ENCODE measurements at regions not wholly inside any gene's neighbourhood (a gene's known extent, or its start where the extent isn't known, plus 50 kb on each side); places are given as distances from the start of the nearest gene placed in this dataset.
"Not testable (repeated sequence)": the region's sequence is repeated elsewhere in the genome, so short reads cannot be mapped to it uniquely, and the experiment has no call there.

GRCh38 chr17:16853661-16854320 is 118.1 kb downstream of the TNFRSF13B start:
- Histone ChIP-seq H3K4me3 (no peak overlapping the region), H3K4me1 (no peaks in the 10 kb centered on the region), H3K27ac (no peak overlapping the region), H3K27me3 (no peaks in the 10 kb centered on the region), H3K36me3 (no peaks in the 10 kb centered on the region), H3K9me3 (no peaks in the 10 kb centered on the region)
- intact Hi-C loops (cut with DNase I) = no loop called here
- DNase-seq (ENCODE audit: extremely low spot score in 2 of 2) = no peak
- TF ChIP-seq CTCF (IDR thresholded peaks at IDR 0.05) (no peak), POLR2AphosphoS5 (IDR thresholded peaks at IDR 0.05; ENCODE audit: insufficient read depth in 1 of 2, low read depth in 1 of 2) (no peak), POLR2A (IDR thresholded peaks at IDR 0.05) (no peak)

GRCh38 chr17:16849861-16850260 is 122.1 kb downstream of the TNFRSF13B start:
- intact Hi-C loops (cut with DNase I); H3K4me1 ChIP-seq; H3K9me3 ChIP-seq; H3K27me3 ChIP-seq; DNase-seq (ENCODE audit: extremely low spot score in 2 of 2); H3K27ac ChIP-seq; H3K36me3 ChIP-seq; H3K4me3 ChIP-seq: not testable (repeated sequence)

GRCh38 chr17:16848997-16849396 is 122.9 kb downstream of the TNFRSF13B start:
- DNase-seq (ENCODE audit: extremely low spot score in 2 of 2); H3K27me3 ChIP-seq; H3K4me1 ChIP-seq; H3K9me3 ChIP-seq; H3K4me3 ChIP-seq; intact Hi-C loops (cut with DNase I); H3K36me3 ChIP-seq; H3K27ac ChIP-seq: not testable (repeated sequence)

- DNase-seq (ENCODE audit: extremely low spot score in 2 of 2); H3K27me3 ChIP-seq; H3K4me1 ChIP-seq; H3K36me3 ChIP-seq; H3K27ac ChIP-seq; H3K4me3 ChIP-seq; intact Hi-C loops (cut with DNase I); H3K9me3 ChIP-seq: not testable (repeated sequence)
Observed at GRCh38 chr17:16845098-16845497, 126.8 kb downstream of the TNFRSF13B start.

- intact Hi-C loops (cut with DNase I) = not testable (repeated sequence)
Observed at GRCh38 chr17:16844669-16845068, 127.2 kb downstream of the TNFRSF13B start.

GRCh38 chr17:16843511-16843910 is 128.4 kb downstream of the TNFRSF13B start:
- H3K27me3 ChIP-seq; DNase-seq (ENCODE audit: extremely low spot score in 2 of 2); H3K27ac ChIP-seq; H3K9me3 ChIP-seq; H3K36me3 ChIP-seq; intact Hi-C loops (cut with DNase I); H3K4me3 ChIP-seq; H3K4me1 ChIP-seq: not testable (repeated sequence)

More at GRCh38 chr17:16844669-16845068, 127.2 kb downstream of the TNFRSF13B start:
- not testable (repeated sequence) for H3K4me1 ChIP-seq; H3K4me3 ChIP-seq; H3K27ac ChIP-seq; H3K36me3 ChIP-seq; H3K27me3 ChIP-seq; DNase-seq (ENCODE audit: extremely low spot score in 2 of 2); H3K9me3 ChIP-seq

- H3K4me3 ChIP-seq; H3K36me3 ChIP-seq; DNase-seq (ENCODE audit: extremely low spot score in 2 of 2); H3K9me3 ChIP-seq; H3K27ac ChIP-seq; H3K27me3 ChIP-seq; H3K4me1 ChIP-seq; intact Hi-C loops (cut with DNase I): not testable (repeated sequence)
Observed at GRCh38 chr17:16842346-16842745, 129.6 kb downstream of the TNFRSF13B start.

- H3K9me3 ChIP-seq; intact Hi-C loops (cut with DNase I); H3K4me1 ChIP-seq: not testable (repeated sequence)
Observed at GRCh38 chr17:16841896-16842295, 130.0 kb downstream of the TNFRSF13B start.

GRCh38 chr17:16840219-16840618 is 131.7 kb downstream of the TNFRSF13B start:
- H3K27ac ChIP-seq; DNase-seq (ENCODE audit: extremely low spot score in 2 of 2); H3K36me3 ChIP-seq; H3K9me3 ChIP-seq; H3K27me3 ChIP-seq; intact Hi-C loops (cut with DNase I); H3K4me3 ChIP-seq; H3K4me1 ChIP-seq: not testable (repeated sequence)

More at GRCh38 chr17:16841896-16842295, 130.0 kb downstream of the TNFRSF13B start:
- not testable (repeated sequence) for H3K4me3 ChIP-seq; H3K27ac ChIP-seq; H3K27me3 ChIP-seq; DNase-seq (ENCODE audit: extremely low spot score in 2 of 2); H3K36me3 ChIP-seq

- H3K36me3 ChIP-seq; H3K4me1 ChIP-seq; H3K9me3 ChIP-seq; H3K27me3 ChIP-seq; H3K27ac ChIP-seq; intact Hi-C loops (cut with DNase I); H3K4me3 ChIP-seq; DNase-seq (ENCODE audit: extremely low spot score in 2 of 2): not testable (repeated sequence)
Observed at GRCh38 chr17:16839242-16840175, 132.4 kb downstream of the TNFRSF13B start.

- intact Hi-C loops (cut with DNase I); H3K9me3 ChIP-seq; H3K4me3 ChIP-seq; H3K4me1 ChIP-seq; H3K27me3 ChIP-seq; H3K36me3 ChIP-seq; H3K27ac ChIP-seq; DNase-seq (ENCODE audit: extremely low spot score in 2 of 2): not testable (repeated sequence)
Observed at GRCh38 chr17:16838795-16839194, 133.1 kb downstream of the TNFRSF13B start.

- H3K4me3 ChIP-seq; H3K27ac ChIP-seq; intact Hi-C loops (cut with DNase I); H3K36me3 ChIP-seq; DNase-seq (ENCODE audit: extremely low spot score in 2 of 2); H3K4me1 ChIP-seq; H3K9me3 ChIP-seq; H3K27me3 ChIP-seq: not testable (repeated sequence)
Observed at GRCh38 chr17:16838287-16838686, 133.6 kb downstream of the TNFRSF13B start.
